ENCODE measurements at regions not wholly inside any gene's neighbourhood (a gene's known extent, or its start where the extent isn't known, plus 50 kb on each side); places are given as distances from the start of the nearest gene placed in this dataset.
"Not testable (repeated sequence)": the region's sequence is repeated elsewhere in the genome, so short reads cannot be mapped to it uniquely, and the experiment has no call there.

- Histone ChIP-seq H3K27me3 (no peaks in the 10 kb centered on the region), H3K36me3 (no peaks in the 10 kb centered on the region), H3K4me3 (no peak overlapping the region), H3K4me1 (no peaks in the 10 kb centered on the region), H3K27ac (no peak overlapping the region), H3K9me3 (peaks cover 0 to 5% (median 0%) of the 10 kb centered on the region in 11 donors)
- intact Hi-C loops (cut with DNase I): loop anchor here (1.0 to 10.0 kb wide), 4 partner anchors 219 to 226 kb away; no protein-coding TSS in a partner anchor
- peak; percentile 24 to 68 (median 52) for TF ChIP-seq CTCF (IDR thresholded peaks at IDR 0.05)
- WGBS, 2 donors: 28 to 39% methylated on average over 1 of the region's 1 CpG
- DNase-seq: no peak
- ATAC-seq: peak in 1 of 8 donors; percentile 52
Measured at GRCh38 chr4:56575820-56576429, 70.3 kb downstream of the ARL9 start.

GRCh38 chr4:56592417-56592816 lies 86.8 kb downstream of the ARL9 start:
- ATAC-seq; DNase-seq; H3K4me1 ChIP-seq; intact Hi-C loops (cut with DNase I); H3K36me3 ChIP-seq; H3K4me3 ChIP-seq; H3K27ac ChIP-seq: not testable (repeated sequence)
- Histone ChIP-seq H3K9me3 (peaks cover 0 to 11% (median 0%) of the 10 kb centered on the region in 11 donors), H3K27me3 (peaks cover 0 to 24% (median 16%) of the 10 kb centered on the region in 7 donors)
- WGBS, 2 donors: 38 to 52% methylated on average over 20 to 41 of the region's 41 CpGs
